Neutrophil (primary cell): ENCODE measurements at regions not wholly inside any gene's neighbourhood (a gene's known extent, or its start where the extent isn't known, plus 50 kb on each side); places are given as distances from the start of the nearest gene placed in this dataset.

ENCODE experiments used
- H3K27ac ChIP-seq: fragments of 200-600 bp; sonication (generic); 2 replicates; pipeline ENCODE4 v1.5.1; 2016; ENCODE audit warnings: mild to moderate bottlenecking, moderate library complexity
- H3K27me3 ChIP-seq: fragments of 200-600 bp; sonication (generic); 2 replicates; pipeline ENCODE4 v1.6.0; 2016; ENCODE audit warnings: mild to moderate bottlenecking
- H3K36me3 ChIP-seq: fragments of 200-600 bp; sonication (generic); 2 replicates; pipeline ENCODE4 v1.5.1; 2017
- H3K4me1 ChIP-seq, 2 experiments: fragments of 200-600 bp in 1 of 2; sonication (generic) in 1 of 2; 1 replicate in 1 of 2; 2 replicates in 1 of 2; pipeline versions ENCODE4 v1.5.1 to v1.6.1; 2013 to 2016; ENCODE audit warnings: low read depth in 1 of 2, low read length in 1 of 2, mild to moderate bottlenecking in 1 of 2, moderate library complexity in 1 of 2; ENCODE audit not compliant: control insufficient read depth in 1 of 2, insufficient read depth in 1 of 2
- H3K4me3 ChIP-seq, 2 experiments: fragments of 200-600 bp in 1 of 2; sonication (generic) in 1 of 2; 1 replicate in 1 of 2; 2 replicates in 1 of 2; pipeline ENCODE4 v1.5.1; 2013 to 2016; ENCODE audit warnings: low read depth in 1 of 2, low read length in 1 of 2, mild to moderate bottlenecking in 1 of 2, moderate library complexity in 1 of 2
- H3K9me3 ChIP-seq: fragments of 200-600 bp; sonication (generic); 2 replicates; pipeline ENCODE4 v1.5.1; 2016
- CTCF ChIP-seq: fragments of 200-600 bp; sonication (generic); IDR thresholded peaks from 2 replicates; pipeline ENCODE4 v1.5.1; 2016; ENCODE audit warnings: antibody characterized with exemption

- no peaks in the 10 kb centered on the region for H3K9me3 ChIP-seq
- H3K27me3 ChIP-seq: no peaks in the 10 kb centered on the region
- H3K4me1 ChIP-seq: no peaks in the 10 kb centered on the region
- H3K27ac ChIP-seq: no peak overlapping the region
- no peaks in the 10 kb centered on the region for H3K36me3 ChIP-seq
- TF ChIP-seq CTCF: no peak
- H3K4me3 ChIP-seq: no peak overlapping the region
Observed at GRCh38 chr2:22530131-22530530, 854.8 kb upstream of the KLHL29 start.

- no peak for TF ChIP-seq CTCF
- Histone ChIP-seq H3K4me1 (no peaks in the 10 kb centered on the region), H3K27ac (no peak overlapping the region), H3K4me3 (no peak overlapping the region), H3K27me3 (no peaks in the 10 kb centered on the region), H3K36me3 (no peaks in the 10 kb centered on the region), H3K9me3 (no peaks in the 10 kb centered on the region)
Observed at GRCh38 chr2:22536133-22536532, 848.8 kb upstream of the KLHL29 start.

- no peaks in the 10 kb centered on the region for H3K9me3 ChIP-seq
- H3K27ac ChIP-seq: no peak overlapping the region
- TF ChIP-seq CTCF: no peak
- H3K27me3 ChIP-seq: no peaks in the 10 kb centered on the region
- H3K36me3 ChIP-seq: no peaks in the 10 kb centered on the region
- no peaks in the 10 kb centered on the region for H3K4me1 ChIP-seq
- no peak overlapping the region for H3K4me3 ChIP-seq
Observed at GRCh38 chr2:22554453-22554852, 830.5 kb upstream of the KLHL29 start.

GRCh38 chr2:22557406-22557805 lies 827.6 kb upstream of the KLHL29 start:
- no peak overlapping the region for H3K27ac ChIP-seq
- no peaks in the 10 kb centered on the region for H3K36me3 ChIP-seq
- H3K4me1 ChIP-seq: no peaks in the 10 kb centered on the region
- TF ChIP-seq CTCF: no peak
- no peaks in the 10 kb centered on the region for H3K27me3 ChIP-seq
- no peak overlapping the region for H3K4me3 ChIP-seq
- no peaks in the 10 kb centered on the region for H3K9me3 ChIP-seq

- Histone ChIP-seq H3K4me1 (no peaks in the 10 kb centered on the region), H3K36me3 (no peaks in the 10 kb centered on the region), H3K9me3 (no peaks in the 10 kb centered on the region), H3K4me3 (no peak overlapping the region), H3K27ac (no peak overlapping the region), H3K27me3 (no peaks in the 10 kb centered on the region)
- TF ChIP-seq CTCF: no peak
Observed at GRCh38 chr2:22560021-22560420, 825.0 kb upstream of the KLHL29 start.

- Histone ChIP-seq H3K36me3 (no peaks in the 10 kb centered on the region), H3K4me3 (no peak overlapping the region), H3K27ac (no peak overlapping the region), H3K4me1 (no peaks in the 10 kb centered on the region), H3K9me3 (no peaks in the 10 kb centered on the region), H3K27me3 (no peaks in the 10 kb centered on the region)
- no peak for TF ChIP-seq CTCF
Observed at GRCh38 chr2:22579341-22579740, 805.6 kb upstream of the KLHL29 start.
